Breast epithelium (tissue), 3 donors: ENCODE measurements at regions not wholly inside any gene's neighbourhood (a gene's known extent, or its start where the extent isn't known, plus 50 kb on each side); places are given as distances from the start of the nearest gene placed in this dataset.

Source experiments
- POLR2AphosphoS5 ChIP-seq, 3 donors: sonication (generic); formaldehyde crosslinking; IDR thresholded peaks; one replicate each; pipeline ENCODE4 v1.6.1; 2017; ENCODE audit warnings: antibody characterized with exemption in 3 of 3
- TF ChIP-seq, protein P1 (sequence below), 3 donors: fragments of 450-650 bp; IDR thresholded peaks; one replicate each; pipeline ENCODE4 v1.5.1; 2016 to 2017; ENCODE audit warnings: antibody characterized with exemption in 3 of 3, mild to moderate bottlenecking in 3 of 3, moderate library complexity in 3 of 3

DNA sequence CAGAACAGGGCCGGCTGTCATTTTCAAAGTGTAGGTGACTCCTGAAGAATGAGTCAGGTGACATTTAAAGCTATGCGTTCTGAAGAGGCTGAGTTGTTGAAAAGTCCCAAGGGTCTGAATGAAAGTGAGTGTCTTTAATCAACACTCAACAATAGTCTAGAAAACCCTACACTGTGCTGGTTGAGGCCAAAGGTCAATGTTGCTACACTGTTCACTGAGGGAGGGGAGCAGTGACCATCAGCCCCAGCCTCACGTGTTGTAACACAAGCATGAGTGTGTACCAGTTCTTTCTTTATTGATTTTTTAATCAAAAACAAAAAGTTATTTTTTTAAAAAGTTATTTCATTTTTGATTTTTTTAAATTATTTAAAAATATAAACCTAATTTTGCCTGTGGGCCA is 418.8 kb upstream of the LRFN5 start:
- TF ChIP-seq, protein P1, sequence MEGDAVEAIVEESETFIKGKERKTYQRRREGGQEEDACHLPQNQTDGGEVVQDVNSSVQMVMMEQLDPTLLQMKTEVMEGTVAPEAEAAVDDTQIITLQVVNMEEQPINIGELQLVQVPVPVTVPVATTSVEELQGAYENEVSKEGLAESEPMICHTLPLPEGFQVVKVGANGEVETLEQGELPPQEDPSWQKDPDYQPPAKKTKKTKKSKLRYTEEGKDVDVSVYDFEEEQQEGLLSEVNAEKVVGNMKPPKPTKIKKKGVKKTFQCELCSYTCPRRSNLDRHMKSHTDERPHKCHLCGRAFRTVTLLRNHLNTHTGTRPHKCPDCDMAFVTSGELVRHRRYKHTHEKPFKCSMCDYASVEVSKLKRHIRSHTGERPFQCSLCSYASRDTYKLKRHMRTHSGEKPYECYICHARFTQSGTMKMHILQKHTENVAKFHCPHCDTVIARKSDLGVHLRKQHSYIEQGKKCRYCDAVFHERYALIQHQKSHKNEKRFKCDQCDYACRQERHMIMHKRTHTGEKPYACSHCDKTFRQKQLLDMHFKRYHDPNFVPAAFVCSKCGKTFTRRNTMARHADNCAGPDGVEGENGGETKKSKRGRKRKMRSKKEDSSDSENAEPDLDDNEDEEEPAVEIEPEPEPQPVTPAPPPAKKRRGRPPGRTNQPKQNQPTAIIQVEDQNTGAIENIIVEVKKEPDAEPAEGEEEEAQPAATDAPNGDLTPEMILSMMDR (IDR thresholded peaks at IDR 0.05): no peak
- TF ChIP-seq POLR2AphosphoS5 (IDR thresholded peaks at IDR 0.05): no peak
